NCI-H2196 (cell line): ENCODE measurements at regions not wholly inside any gene's neighbourhood (a gene's known extent, or its start where the extent isn't known, plus 50 kb on each side); places are given as distances from the start of the nearest gene placed in this dataset.
"Not testable (repeated sequence)": the region's sequence is repeated elsewhere in the genome, so short reads cannot be mapped to it uniquely, and the experiment has no call there.

Source experiments
- DNase-seq: peaks from one replicate; lab custom pipeline; 2025; ENCODE audit not compliant: unreplicated experiment; lab: John Stamatoyannopoulos, UW

GRCh38 chr5:104126980-104127379 lies 564.4 kb upstream of the NUDT12 start:
- DNase-seq: no peak

- DNase-seq: no peak
Measured at GRCh38 chr5:104119529-104119928, 556.9 kb upstream of the NUDT12 start.

- DNase-seq: no peak
Measured at GRCh38 chr5:104111632-104112031, 549.0 kb upstream of the NUDT12 start.

GRCh38 chr5:104096451-104096850 lies 533.9 kb upstream of the NUDT12 start:
- DNase-seq: no peak

GRCh38 chr5:104095527-104095926 lies 532.9 kb upstream of the NUDT12 start:
- no peak for DNase-seq

GRCh38 chr5:104088876-104089778 lies 526.5 kb upstream of the NUDT12 start:
- DNase-seq: no peak

GRCh38 chr5:104084896-104085295 lies 522.3 kb upstream of the NUDT12 start:
- DNase-seq: no peak

- DNase-seq: no peak
Measured at GRCh38 chr5:104082754-104083153, 520.2 kb upstream of the NUDT12 start.

GRCh38 chr5:104081232-104081631 lies 518.6 kb upstream of the NUDT12 start:
- no peak for DNase-seq

GRCh38 chr5:104080646-104081175 lies 518.1 kb upstream of the NUDT12 start:
- DNase-seq: no peak

- DNase-seq: not testable (repeated sequence)
Measured at GRCh38 chr5:104079861-104080645, 517.5 kb upstream of the NUDT12 start.

- no peak for DNase-seq
Measured at GRCh38 chr5:104071887-104072286, 509.3 kb upstream of the NUDT12 start.

- no peak for DNase-seq
Measured at GRCh38 chr5:104062621-104063377, 500.2 kb upstream of the NUDT12 start.

GRCh38 chr5:104061707-104062106 lies 499.1 kb upstream of the NUDT12 start:
- DNase-seq: no peak

GRCh38 chr5:104053353-104053649 lies 490.7 kb upstream of the NUDT12 start:
- no peak for DNase-seq

GRCh38 chr5:104052558-104053352 lies 490.2 kb upstream of the NUDT12 start:
- DNase-seq: no peak

- no peak for DNase-seq
Measured at GRCh38 chr5:104050436-104050835, 487.8 kb upstream of the NUDT12 start.

- DNase-seq: no peak
Measured at GRCh38 chr5:104049752-104050151, 487.2 kb upstream of the NUDT12 start.

- DNase-seq: no peak
Measured at GRCh38 chr5:104048231-104048630, 485.6 kb upstream of the NUDT12 start.

- DNase-seq: no peak
Measured at GRCh38 chr5:104045987-104046386, 483.4 kb upstream of the NUDT12 start.
